BLaER1 (cell line): ENCODE measurements at regions not wholly inside any gene's neighbourhood (a gene's known extent, or its start where the extent isn't known, plus 50 kb on each side); places are given as distances from the start of the nearest gene placed in this dataset.

Source experiments
- H3K27ac ChIP-seq: shearing (Covaris generic); formaldehyde crosslinking; 2 replicates; pipeline ENCODE4 v1.8.1; 2022
- H3K27me3 ChIP-seq: shearing (Covaris generic); formaldehyde crosslinking; 2 replicates; pipeline ENCODE4 v1.8.1; 2022
- H3K36me3 ChIP-seq: shearing (Covaris generic); formaldehyde crosslinking; 2 replicates; pipeline ENCODE4 v1.8.1; 2022
- H3K4me1 ChIP-seq: shearing (Covaris generic); formaldehyde crosslinking; 2 replicates; pipeline ENCODE4 v1.8.1; 2022
- H3K4me2 ChIP-seq: shearing (Covaris generic); formaldehyde crosslinking; 2 replicates; pipeline ENCODE4 v1.8.1; 2022
- H3K4me3 ChIP-seq: shearing (Covaris generic); formaldehyde crosslinking; 2 replicates; pipeline ENCODE4 v1.8.1; 2022
- H3K9ac ChIP-seq: shearing (Covaris generic); formaldehyde crosslinking; 2 replicates; pipeline ENCODE4 v1.8.1; 2022
- H3K9me3 ChIP-seq: shearing (Covaris generic); formaldehyde crosslinking; 2 replicates; pipeline ENCODE4 v1.8.1; 2022
- H4K20me1 ChIP-seq: shearing (Covaris generic); formaldehyde crosslinking; 2 replicates; pipeline ENCODE4 v1.8.1; 2022
- Cebpa-rat ChIP-seq: shearing (Covaris generic); IDR thresholded peaks from 2 replicates; pipeline ENCODE4 v1.8.1; 2022

- no peak overlapping the region for H3K4me3 ChIP-seq
- no peak for TF ChIP-seq Cebpa-rat
- no peaks in the 10 kb centered on the region for H3K36me3 ChIP-seq
- H3K27ac ChIP-seq = no peak overlapping the region
- H3K4me1 ChIP-seq = no peaks in the 10 kb centered on the region
- no peaks in the 10 kb centered on the region for H3K27me3 ChIP-seq
- H4K20me1 ChIP-seq = no peaks in the 10 kb centered on the region
- H3K9ac ChIP-seq = no peak overlapping the region
- no peak overlapping the region for H3K4me2 ChIP-seq
- H3K9me3 ChIP-seq = no peaks in the 10 kb centered on the region
Observed at GRCh38 chr12:25785134-25785533, 173.3 kb upstream of the RASSF8 start.

- Histone ChIP-seq H3K27me3 (no peaks in the 10 kb centered on the region), H3K9me3 (no peaks in the 10 kb centered on the region), H4K20me1 (no peaks in the 10 kb centered on the region), H3K9ac (no peak overlapping the region), H3K36me3 (no peaks in the 10 kb centered on the region), H3K4me2 (no peak overlapping the region), H3K4me3 (no peak overlapping the region), H3K4me1 (no peaks in the 10 kb centered on the region), H3K27ac (no peak overlapping the region)
- no peak for TF ChIP-seq Cebpa-rat
Observed at GRCh38 chr12:25787701-25788100, 170.8 kb upstream of the RASSF8 start.

- Histone ChIP-seq H3K9ac (no peak overlapping the region), H3K4me1 (no peaks in the 10 kb centered on the region), H4K20me1 (no peaks in the 10 kb centered on the region), H3K36me3 (no peaks in the 10 kb centered on the region), H3K27ac (no peak overlapping the region), H3K9me3 (no peaks in the 10 kb centered on the region), H3K4me2 (no peak overlapping the region), H3K27me3 (no peaks in the 10 kb centered on the region), H3K4me3 (no peak overlapping the region)
- no peak for TF ChIP-seq Cebpa-rat
Observed at GRCh38 chr12:25788707-25789442, 169.6 kb upstream of the RASSF8 start.

- H3K4me2 ChIP-seq = no peak overlapping the region
- no peaks in the 10 kb centered on the region for H3K9me3 ChIP-seq
- no peak overlapping the region for H3K4me3 ChIP-seq
- no peaks in the 10 kb centered on the region for H3K4me1 ChIP-seq
- H3K27ac ChIP-seq = no peak overlapping the region
- H3K27me3 ChIP-seq = no peaks in the 10 kb centered on the region
- no peaks in the 10 kb centered on the region for H3K36me3 ChIP-seq
- no peak overlapping the region for H3K9ac ChIP-seq
- peak; percentile 23; the same call in 1 of the 2 replicates for TF ChIP-seq Cebpa-rat
- H4K20me1 ChIP-seq = no peaks in the 10 kb centered on the region
Observed at GRCh38 chr12:25789541-25789944, 168.9 kb upstream of the RASSF8 start.

GRCh38 chr12:25792031-25792430, 166.5 kb upstream of the RASSF8 start:
- Histone ChIP-seq H4K20me1 (no peaks in the 10 kb centered on the region), H3K4me3 (no peak overlapping the region), H3K27me3 (no peaks in the 10 kb centered on the region), H3K4me2 (no peak overlapping the region), H3K36me3 (no peaks in the 10 kb centered on the region), H3K27ac (no peak overlapping the region), H3K9ac (no peak overlapping the region), H3K4me1 (no peaks in the 10 kb centered on the region), H3K9me3 (no peaks in the 10 kb centered on the region)
- TF ChIP-seq Cebpa-rat = no peak

GRCh38 chr12:25793196-25793595, 165.3 kb upstream of the RASSF8 start:
- H3K9ac ChIP-seq = no peak overlapping the region
- no peaks in the 10 kb centered on the region for H3K4me1 ChIP-seq
- no peak overlapping the region for H3K27ac ChIP-seq
- H3K36me3 ChIP-seq = no peaks in the 10 kb centered on the region
- no peaks in the 10 kb centered on the region for H3K27me3 ChIP-seq
- TF ChIP-seq Cebpa-rat = no peak
- H4K20me1 ChIP-seq = no peaks in the 10 kb centered on the region
- H3K4me3 ChIP-seq = no peak overlapping the region
- no peaks in the 10 kb centered on the region for H3K9me3 ChIP-seq
- no peak overlapping the region for H3K4me2 ChIP-seq

GRCh38 chr12:25794571-25794970, 163.9 kb upstream of the RASSF8 start:
- H3K4me1 ChIP-seq = no peaks in the 10 kb centered on the region
- H3K27me3 ChIP-seq = no peaks in the 10 kb centered on the region
- H3K36me3 ChIP-seq = no peaks in the 10 kb centered on the region
- no peak for TF ChIP-seq Cebpa-rat
- H3K9ac ChIP-seq = no peak overlapping the region
- no peaks in the 10 kb centered on the region for H3K9me3 ChIP-seq
- H3K4me3 ChIP-seq = no peak overlapping the region
- no peaks in the 10 kb centered on the region for H4K20me1 ChIP-seq
- H3K4me2 ChIP-seq = no peak overlapping the region
- no peak overlapping the region for H3K27ac ChIP-seq

- Histone ChIP-seq H3K4me3 (no peak overlapping the region), H3K27ac (no peak overlapping the region), H3K36me3 (no peaks in the 10 kb centered on the region), H3K4me2 (no peak overlapping the region), H4K20me1 (no peaks in the 10 kb centered on the region), H3K9ac (no peak overlapping the region), H3K4me1 (no peaks in the 10 kb centered on the region), H3K27me3 (no peaks in the 10 kb centered on the region), H3K9me3 (no peaks in the 10 kb centered on the region)
- no peak for TF ChIP-seq Cebpa-rat
Observed at GRCh38 chr12:25796523-25797000, 161.9 kb upstream of the RASSF8 start.

GRCh38 chr12:25797386-25797785, 161.1 kb upstream of the RASSF8 start:
- no peak overlapping the region for H3K9ac ChIP-seq
- H3K36me3 ChIP-seq = no peaks in the 10 kb centered on the region
- H3K27me3 ChIP-seq = no peaks in the 10 kb centered on the region
- H3K4me1 ChIP-seq = no peaks in the 10 kb centered on the region
- TF ChIP-seq Cebpa-rat = no peak
- no peak overlapping the region for H3K27ac ChIP-seq
- H3K9me3 ChIP-seq = no peaks in the 10 kb centered on the region
- H3K4me2 ChIP-seq = no peak overlapping the region
- H4K20me1 ChIP-seq = no peaks in the 10 kb centered on the region
- no peak overlapping the region for H3K4me3 ChIP-seq

GRCh38 chr12:25797949-25798348, 160.5 kb upstream of the RASSF8 start:
- Histone ChIP-seq H4K20me1 (no peaks in the 10 kb centered on the region), H3K9me3 (no peaks in the 10 kb centered on the region), H3K4me2 (no peak overlapping the region), H3K27ac (no peak overlapping the region), H3K4me3 (no peak overlapping the region), H3K9ac (no peak overlapping the region), H3K36me3 (no peaks in the 10 kb centered on the region), H3K4me1 (no peaks in the 10 kb centered on the region), H3K27me3 (no peaks in the 10 kb centered on the region)
- no peak for TF ChIP-seq Cebpa-rat

GRCh38 chr12:25800101-25800500, 158.4 kb upstream of the RASSF8 start:
- H3K4me3 ChIP-seq = no peak overlapping the region
- no peak overlapping the region for H3K4me2 ChIP-seq
- H3K9me3 ChIP-seq = no peaks in the 10 kb centered on the region
- no peaks in the 10 kb centered on the region for H3K36me3 ChIP-seq
- H3K27ac ChIP-seq = no peak overlapping the region
- H4K20me1 ChIP-seq = no peaks in the 10 kb centered on the region
- no peak overlapping the region for H3K9ac ChIP-seq
- H3K27me3 ChIP-seq = no peaks in the 10 kb centered on the region
- no peaks in the 10 kb centered on the region for H3K4me1 ChIP-seq
- TF ChIP-seq Cebpa-rat = no peak
